ENCODE measurements at regions not wholly inside any gene's neighbourhood (a gene's known extent, or its start where the extent isn't known, plus 50 kb on each side); places are given as distances from the start of the nearest gene placed in this dataset.

DNA sequence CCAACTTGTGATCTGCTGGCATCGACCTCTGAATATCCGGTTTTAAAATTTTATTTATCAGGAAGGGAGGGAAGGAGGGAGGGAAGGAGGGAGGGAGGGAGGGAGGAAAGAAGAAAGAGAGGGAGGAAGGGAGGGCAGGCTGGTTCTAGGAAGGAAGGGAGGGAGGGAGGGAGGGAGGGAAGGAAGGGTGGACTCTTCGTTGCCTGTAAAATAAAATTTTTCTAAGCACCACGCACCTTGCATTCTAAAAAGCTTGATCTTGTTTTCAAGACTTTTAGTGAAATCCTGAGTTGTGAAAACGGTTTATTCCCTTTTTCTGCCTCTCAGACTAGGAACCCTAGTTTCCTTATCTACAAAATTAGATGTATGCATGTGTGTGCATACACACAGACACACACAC lies 101.7 kb upstream of the RAP2B start:
- intact Hi-C loops (cut with DNase I), result no loop called here
- no peak for DNase-seq (ENCODE audit: low spot score)

DNA sequence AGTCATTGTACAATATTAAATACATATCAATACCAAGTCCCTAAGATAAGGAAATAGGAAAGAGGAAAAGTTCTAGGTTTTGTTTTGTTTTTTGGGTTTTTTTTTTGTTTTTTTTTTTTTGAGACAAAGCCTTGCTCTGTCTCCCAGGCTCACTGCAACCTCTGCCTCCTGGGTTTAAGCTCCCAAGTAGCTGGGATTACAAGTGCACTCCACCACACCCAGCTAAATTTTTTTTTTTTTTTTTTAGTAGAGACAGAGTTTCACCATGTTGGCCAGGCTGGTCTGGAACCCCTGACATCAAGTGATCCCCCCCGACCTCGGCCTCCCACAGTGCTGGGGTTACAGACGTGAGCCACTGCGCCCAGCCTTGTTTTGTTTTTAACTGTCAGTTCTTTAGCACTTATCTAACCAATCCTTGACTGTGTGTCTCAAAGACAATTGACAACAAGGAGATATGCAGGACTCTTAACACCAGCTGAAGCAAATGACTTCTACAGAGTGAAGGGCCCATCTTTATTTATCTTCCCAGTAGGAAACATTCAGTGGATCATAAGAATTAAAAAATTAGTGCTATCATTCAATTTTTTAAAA lies 100.0 kb upstream of the RAP2B start:
- no peak for DNase-seq (ENCODE audit: low spot score)
- intact Hi-C loops (cut with DNase I), result no loop called here

DNA sequence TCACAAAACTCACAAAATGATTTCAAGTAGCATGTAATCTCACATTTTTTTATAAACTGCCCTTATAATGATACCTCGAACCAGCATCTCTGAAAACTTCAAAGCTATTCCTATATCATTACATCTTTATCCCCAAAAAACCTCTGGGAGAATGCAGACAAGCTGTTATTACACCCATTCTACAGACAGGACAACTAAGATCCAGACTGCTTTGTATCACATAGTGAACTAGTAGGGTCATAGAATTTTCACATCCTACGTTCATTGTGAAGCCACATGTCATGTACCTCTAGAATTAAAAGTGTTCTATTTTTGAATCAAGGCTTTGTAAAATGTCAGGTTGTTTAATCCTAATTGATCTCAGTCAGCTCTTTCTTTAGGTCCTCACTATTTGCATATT lies 98.7 kb upstream of the RAP2B start:
- no peak for DNase-seq (ENCODE audit: low spot score)
- intact Hi-C loops (cut with DNase I), result no loop called here

DNA sequence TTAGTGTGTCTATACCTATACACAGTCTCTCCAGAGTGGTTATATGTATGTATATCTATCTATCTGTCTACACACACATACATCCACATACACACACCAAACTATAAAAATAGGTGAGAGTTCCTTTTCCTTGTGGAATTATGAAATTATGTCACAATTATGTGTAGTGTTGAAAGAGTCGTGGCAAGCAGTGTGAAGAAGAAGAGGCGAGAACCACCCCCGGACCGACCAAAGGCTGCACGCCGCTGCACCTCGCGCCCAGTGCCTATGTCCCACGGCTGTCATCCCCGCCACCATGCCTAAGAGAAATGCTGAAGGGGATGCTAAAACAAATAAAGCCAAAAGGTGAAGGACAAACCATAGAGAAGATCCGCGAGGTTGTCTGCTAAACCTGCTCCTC lies 95.0 kb upstream of the RAP2B start:
- no peak for DNase-seq (ENCODE audit: low spot score)
- intact Hi-C loops (cut with DNase I), result no loop called here

DNA sequence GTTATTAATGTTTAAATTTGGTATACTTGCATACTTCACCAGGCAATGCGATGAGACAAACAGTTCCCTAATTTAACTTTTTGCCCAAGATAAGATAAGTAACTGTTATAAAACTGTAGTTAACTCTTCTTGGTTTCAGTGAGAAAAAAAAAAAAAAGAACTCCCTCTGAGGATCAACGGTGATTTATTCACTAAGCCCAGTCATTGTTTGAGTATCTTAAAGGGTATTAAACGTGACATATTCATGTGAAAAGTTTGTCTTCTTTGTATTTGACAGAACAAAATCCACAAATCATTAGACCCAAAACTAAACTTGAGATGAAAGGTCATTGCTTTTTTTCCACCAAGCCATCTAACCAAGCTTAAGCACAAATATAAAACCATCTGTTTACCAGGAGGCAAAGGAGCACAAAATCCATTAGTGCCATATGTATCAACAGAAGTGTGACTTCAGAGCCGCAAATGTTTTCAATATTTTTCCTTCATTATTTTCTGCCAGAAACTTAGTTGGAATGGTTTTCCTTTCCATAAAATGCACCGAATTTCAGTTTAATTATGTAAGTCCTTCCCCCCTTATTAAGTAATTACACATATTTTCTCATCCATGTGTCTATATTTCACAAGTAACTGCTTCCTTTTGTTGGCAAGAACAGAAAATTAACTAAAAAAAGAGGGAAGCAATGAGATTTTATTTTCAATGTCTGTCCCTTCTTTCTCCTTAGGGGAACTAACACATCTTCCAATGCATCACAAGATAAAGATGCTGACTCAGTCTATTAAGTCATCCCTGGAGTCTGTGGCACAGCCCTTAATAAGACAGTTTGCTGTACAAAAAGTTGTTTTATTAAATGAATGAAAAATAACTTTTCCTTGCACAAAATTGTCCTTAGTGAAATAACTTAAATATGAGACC lies 92.2 kb upstream of the RAP2B start:
- intact Hi-C loops (cut with DNase I), result no loop called here
- DNase-seq (ENCODE audit: low spot score), result no peak

DNA sequence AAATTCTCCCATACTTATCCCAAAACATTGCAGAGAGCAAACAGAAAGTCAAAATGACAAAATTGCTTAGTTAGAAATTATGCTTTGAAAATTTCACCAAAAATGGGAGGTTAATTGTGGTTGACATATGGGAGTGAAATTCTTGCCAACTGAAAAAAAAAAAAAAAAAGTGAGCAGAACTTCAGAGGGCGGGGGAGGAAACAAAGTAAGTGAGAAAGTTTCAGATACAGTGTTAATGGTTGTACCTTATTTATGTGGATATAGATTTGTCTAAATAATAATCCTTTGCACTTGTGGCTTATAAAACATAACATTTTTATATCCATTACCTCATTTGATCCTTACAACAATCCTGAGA lies 91.5 kb upstream of the RAP2B start:
- DNase-seq (ENCODE audit: low spot score), result no peak
- intact Hi-C loops (cut with DNase I), result no loop called here

DNA sequence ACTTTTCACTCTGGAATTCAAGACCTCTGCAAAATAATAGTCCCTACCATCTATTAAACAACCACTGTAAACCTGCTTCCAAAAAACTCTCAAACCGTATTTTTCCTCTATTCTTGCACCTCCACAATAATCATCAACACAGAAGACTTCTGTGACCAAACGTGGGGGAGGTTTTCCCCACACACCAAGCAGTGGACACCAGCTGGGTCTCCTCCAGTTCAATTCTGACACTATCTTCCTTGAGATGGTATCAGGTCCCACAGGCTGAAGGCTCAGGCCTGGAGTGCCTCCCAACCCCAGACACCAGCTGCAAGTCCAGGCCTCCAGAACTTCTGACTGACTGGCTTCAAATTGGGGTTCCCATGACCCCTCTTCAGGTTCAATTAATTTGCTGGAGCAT lies 89.6 kb upstream of the RAP2B start:
- intact Hi-C loops (cut with DNase I), result no loop called here
- DNase-seq (ENCODE audit: low spot score), result no peak

DNA sequence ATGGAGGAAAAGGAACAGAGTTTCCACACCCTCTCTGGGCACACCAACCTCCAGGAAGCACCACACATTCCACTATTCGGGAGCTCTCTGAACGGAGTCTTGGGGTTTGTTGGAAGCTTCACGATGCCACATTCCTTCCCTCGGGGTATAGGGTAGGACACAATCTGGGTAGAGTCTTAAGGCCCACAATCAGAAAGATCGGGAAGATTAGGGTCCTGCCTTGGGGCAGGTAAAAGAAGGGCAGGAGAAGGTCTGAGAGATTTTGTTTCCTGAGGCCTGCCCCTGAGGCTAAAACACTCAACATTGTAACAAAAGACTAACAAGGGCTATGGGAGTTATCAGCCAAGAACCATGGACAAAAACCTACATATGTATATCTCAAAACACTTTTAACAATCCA lies 89.2 kb upstream of the RAP2B start:
- no peak for DNase-seq (ENCODE audit: low spot score)
- intact Hi-C loops (cut with DNase I), result no loop called here

DNA sequence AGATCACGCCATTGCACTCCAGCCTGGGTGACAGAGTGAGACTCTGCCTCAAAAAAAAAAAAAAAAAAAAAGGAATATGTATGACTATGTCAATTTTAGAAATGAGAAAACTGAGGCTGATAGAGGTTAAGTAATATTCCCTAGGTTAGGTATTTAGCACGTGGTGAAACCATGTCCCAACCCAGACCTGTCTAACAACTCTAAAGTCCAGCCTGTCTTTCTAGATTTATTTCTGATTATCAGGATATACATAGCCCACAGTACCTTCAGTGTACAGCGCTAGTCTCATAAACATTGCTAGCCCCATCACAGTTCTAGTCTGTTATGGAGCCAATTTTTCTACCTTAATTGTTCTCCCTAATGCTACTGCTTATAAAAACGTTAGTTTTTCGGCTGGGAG lies 88.4 kb upstream of the RAP2B start:
- no peak for DNase-seq (ENCODE audit: low spot score)
- intact Hi-C loops (cut with DNase I), result no loop called here

DNA sequence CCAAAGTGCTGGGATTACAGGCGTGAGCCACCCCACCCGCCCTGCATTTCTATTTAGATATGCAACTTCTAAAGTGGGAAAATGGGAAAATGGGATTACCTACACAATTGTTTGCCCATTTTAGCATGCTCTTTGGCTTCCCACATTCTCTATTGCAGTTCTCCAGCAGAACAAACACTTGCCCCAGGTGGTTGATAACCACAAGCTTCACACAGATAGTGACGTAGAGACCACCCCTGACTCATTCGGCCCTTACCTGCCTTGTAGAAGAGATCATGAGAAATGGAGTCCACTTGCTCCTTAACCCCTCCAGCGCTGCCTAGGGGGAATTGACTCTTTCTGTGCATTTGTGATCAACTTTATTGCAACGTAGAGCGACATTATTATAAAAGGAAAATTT lies 83.2 kb upstream of the RAP2B start:
- no peak for DNase-seq (ENCODE audit: low spot score)
- intact Hi-C loops (cut with DNase I), result no loop called here

DNA sequence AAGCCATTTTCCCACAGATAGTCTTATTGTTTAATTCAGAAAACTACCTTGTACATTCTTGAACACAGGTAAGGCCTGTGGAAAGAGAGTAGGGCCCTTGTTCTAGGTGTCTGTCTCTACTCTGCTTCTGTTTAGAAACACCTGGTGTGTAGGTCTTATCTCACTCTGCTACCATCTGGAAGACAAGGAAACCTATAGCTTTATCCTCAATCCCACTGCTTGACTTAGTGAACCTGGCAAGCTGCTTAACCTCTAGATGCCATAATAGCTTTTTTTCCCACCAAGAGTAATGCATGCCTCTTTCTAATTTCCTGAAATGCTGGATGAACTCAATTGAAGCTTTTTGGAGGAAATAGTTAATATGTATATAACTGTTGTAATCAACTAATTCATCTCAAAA lies 82.6 kb upstream of the RAP2B start:
- no peak for DNase-seq (ENCODE audit: low spot score)
- intact Hi-C loops (cut with DNase I), result no loop called here

DNA sequence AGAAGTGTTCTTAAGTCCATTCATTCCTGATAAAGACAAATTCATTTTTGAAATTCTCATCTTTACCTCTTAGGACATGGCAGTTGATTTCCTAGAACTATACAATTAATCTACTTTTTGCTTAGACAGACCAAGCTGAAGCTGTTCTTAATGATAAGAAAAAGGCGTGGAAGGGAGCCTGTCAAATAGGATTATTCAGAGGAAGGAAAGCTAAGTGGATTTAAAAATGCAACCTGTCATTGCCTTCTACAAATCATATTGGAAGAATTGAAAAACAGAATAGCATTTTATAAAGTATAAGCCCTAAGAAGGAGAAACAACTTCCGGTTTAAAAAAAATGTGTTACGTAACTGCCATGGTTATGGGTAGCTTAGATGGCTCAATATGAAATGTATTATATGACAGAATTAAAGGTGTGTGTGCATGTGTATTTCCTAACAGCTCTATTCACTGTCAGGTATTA lies 81.2 kb upstream of the RAP2B start:
- intact Hi-C loops (cut with DNase I), result no loop called here
- DNase-seq (ENCODE audit: low spot score), result no peak

DNA sequence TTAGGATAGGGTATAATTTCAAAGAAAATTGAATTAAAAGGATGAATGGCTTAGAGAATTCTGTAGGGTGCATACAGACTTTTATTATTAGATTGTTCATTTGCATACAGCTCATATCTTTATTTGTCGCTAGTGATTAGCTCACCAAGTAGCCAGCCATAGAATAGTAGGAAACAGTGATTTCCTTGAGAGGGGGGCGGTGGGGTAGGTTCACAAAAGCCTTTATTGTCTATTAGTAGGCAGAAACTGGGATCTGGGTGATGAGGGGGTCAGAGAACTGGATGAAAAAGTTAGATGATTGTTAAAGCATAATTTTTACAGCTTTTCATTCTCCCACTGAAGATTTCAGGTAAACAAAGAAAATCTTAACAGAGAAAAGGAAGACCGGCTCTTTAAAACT lies 77.6 kb upstream of the RAP2B start:
- intact Hi-C loops (cut with DNase I), result no loop called here

DNA sequence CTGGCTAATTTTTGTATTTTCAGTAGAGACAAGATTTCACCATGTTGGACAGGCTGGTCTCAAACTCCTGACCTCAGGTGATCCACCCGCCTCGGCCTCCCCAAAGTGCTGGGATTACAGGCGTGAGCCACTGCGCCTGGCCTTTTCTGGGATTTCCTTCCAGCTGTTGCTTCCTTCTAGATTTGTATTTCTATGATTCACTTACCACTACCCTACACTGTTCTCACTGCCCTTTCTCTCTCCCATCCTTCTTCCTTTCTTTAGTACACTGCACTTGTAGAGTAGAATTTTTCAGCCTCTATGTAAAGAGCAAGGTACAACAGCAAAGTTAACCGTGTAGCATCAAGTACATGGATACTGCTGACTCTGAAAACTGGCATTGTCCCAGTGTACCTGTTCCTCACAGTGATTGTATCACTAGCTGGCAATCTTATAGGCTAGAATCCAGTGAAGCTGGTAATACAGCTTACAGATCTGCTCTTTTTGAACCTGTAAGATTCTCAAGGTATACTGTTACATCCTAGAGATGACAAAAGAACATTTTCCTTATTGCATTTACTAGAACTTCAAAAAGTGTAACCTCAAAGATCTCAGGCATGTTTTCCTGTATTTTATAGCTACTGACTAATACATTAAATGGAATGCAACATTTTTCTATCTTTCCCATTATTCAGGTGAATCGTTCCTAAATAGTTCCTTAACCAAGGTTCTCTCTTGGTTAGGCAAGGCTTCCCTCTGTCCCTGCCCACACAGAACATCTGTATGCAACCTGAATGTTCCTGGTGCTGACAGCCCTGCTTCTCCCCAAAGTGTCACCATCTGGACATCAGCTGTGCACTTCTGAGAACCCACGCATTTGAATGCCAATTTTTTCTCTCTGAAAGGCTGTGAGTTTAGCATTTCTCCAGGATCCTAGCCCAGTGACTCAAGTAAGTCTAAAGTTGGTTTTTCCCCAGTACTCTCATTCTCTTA lies 74.1 kb upstream of the RAP2B start:
- intact Hi-C loops (cut with DNase I), result no loop called here

More for the DNA sequence above, 77.6 kb upstream of the RAP2B start:
- DNase-seq (ENCODE audit: low spot score), result no peak

DNA sequence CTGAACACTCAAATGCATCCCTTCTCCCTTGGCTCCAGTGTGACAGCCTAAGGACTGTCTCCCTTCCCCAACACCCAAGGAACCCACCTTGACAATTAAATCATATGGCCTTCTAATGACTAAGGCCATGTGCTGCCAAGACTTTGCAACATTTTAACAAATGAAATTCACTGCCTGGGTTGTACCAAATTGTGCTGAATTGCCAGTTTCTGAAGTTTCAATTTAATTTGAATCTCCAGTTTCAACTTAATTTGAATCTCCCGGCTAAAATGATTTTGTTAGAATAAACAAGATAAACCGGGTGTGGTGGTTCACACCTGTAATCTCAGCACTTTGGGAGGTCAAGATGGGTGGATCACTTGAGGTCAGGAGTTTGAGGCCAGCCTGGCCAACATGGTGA lies 72.4 kb upstream of the RAP2B start:
- no peak for DNase-seq (ENCODE audit: low spot score)
- intact Hi-C loops (cut with DNase I), result no loop called here

More for the DNA sequence above, 74.1 kb upstream of the RAP2B start:
- no peak for DNase-seq (ENCODE audit: low spot score)

DNA sequence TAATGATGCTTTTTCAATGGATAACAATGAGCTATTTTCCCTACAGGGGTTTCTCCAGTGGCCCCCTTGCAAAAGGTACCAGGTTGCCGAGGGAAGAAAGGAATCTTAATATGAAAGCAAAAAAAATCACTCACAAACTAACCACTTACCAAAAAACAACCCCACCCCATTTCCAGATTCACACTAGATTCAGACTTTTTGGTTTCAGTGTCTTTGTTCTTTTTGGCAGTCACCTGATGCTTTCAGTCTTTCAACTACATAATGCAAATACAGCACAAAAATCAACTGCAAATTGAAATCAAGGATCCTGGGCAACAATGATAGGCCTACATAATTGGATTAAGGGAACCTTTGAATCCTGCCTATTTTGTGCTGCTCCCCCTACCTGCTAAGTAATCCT lies 71.1 kb upstream of the RAP2B start:
- DNase-seq (ENCODE audit: low spot score), result no peak
- intact Hi-C loops (cut with DNase I), result no loop called here

DNA sequence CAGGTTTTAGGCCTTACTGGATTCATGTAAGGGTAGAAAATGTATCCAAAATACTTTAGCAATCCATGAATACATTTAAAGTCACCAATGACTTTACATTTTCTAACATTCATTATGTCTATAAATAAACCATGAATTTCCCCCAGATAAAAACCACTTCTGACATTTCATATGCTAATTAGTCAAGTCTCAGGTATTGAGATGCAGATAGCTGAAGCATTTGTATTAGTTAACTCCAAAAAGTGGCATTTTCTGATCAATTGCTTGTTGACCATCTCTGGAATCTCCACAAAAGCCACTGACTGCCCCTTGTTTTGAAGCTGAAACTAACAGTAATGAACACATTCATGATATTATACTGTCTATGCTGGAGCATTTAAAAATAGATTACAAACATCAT lies 68.4 kb upstream of the RAP2B start:
- intact Hi-C loops (cut with DNase I), result no loop called here
- DNase-seq (ENCODE audit: low spot score), result no peak

DNA sequence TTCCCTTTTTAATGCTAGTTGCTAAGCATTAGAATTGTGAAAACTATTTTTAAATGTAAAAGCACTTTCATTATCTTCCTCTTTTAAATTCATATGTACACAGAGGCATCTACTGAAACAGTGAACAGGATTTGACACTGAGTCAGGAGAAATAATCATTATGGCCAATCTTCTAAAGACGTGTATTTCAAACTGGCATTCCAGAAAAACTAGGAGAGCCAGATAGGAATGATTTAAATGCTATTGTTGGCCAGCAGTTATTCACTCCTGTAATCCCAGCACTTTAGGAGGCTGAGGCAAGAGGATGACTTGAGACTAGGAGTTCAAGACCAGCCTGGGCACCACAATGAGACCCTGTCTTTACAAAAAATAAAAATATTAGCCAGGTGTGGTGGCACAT lies 67.6 kb upstream of the RAP2B start:
- DNase-seq (ENCODE audit: low spot score), result no peak
- intact Hi-C loops (cut with DNase I), result no loop called here

DNA sequence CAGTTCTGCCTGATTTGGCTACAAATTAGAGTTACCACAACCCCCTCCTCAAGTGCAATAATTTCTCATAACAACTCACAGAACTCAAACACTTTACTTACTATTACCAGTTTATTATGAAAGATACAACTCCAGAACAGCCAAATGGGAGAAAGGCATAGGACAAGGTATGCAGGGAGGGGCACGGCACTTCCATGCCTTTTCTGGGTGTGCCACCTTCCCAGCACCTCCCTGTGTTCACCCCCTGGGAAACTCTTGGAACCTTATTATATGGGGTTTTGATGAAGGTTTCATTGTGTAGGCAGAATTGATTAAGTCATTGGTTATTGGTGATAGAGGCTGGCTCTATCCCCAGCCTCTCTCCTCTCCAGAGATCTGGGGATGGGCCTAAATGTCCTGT lies 66.6 kb upstream of the RAP2B start:
- intact Hi-C loops (cut with DNase I), result no loop called here

DNA sequence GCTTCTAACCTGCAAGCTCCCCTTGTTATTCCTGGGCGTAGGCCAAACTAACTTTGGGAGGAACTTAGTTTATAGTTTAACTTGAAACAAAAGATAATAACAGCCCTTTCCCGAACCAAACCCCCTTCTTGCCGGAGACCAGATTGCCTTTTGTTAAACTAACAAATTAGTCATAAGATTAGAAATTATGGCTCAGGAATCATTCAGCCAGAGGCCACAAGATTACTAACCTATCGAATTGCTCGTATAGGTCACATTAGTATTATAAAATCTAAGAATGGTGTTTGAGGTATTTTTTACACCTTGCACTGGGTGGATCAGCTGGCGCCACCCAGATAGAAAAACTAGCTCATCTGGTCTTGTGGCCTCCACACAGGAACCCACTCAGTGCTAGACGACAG lies 65.3 kb upstream of the RAP2B start:
- no peak for DNase-seq (ENCODE audit: low spot score)
- intact Hi-C loops (cut with DNase I), result no loop called here

More for the DNA sequence above, 66.6 kb upstream of the RAP2B start:
- no peak for DNase-seq (ENCODE audit: low spot score)

Data from posterior vena cava (tissue), 2 donors.